T-helper 1 cell (primary cell): ENCODE measurements at regions not wholly inside any gene's neighbourhood (a gene's known extent, or its start where the extent isn't known, plus 50 kb on each side); places are given as distances from the start of the nearest gene placed in this dataset.
"Not testable (repeated sequence)": the region's sequence is repeated elsewhere in the genome, so short reads cannot be mapped to it uniquely, and the experiment has no call there.

Experiments used
- DNase-seq, 5 donors: peaks; one replicate each; pipeline ENCODE4 v3.0.0-alpha.2; 2012 to 2020

- DNase-seq = no peak
Measured at GRCh38 chr1:214143006-214143992, 137.7 kb upstream of the SMYD2 start.

DNA sequence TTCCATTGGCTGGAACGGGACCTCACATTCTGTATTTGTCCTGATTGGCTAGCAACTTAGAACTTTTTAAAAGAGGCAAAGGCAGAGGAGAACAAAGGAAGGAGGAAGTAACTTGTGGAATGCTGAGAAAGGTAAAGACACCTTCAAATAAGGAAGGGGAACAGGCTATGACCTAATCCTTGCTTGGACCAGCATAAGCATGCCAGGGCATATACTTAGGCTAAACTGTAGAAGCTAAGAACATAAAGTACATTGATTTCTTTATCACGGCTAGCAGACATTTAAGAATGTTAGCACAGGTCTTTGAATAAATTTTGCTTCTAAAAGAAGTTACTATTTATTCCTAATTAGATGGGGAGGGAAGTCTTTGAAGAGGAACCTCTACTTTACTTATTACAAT is 136.4 kb upstream of the SMYD2 start:
- not testable (repeated sequence) for DNase-seq

DNA sequence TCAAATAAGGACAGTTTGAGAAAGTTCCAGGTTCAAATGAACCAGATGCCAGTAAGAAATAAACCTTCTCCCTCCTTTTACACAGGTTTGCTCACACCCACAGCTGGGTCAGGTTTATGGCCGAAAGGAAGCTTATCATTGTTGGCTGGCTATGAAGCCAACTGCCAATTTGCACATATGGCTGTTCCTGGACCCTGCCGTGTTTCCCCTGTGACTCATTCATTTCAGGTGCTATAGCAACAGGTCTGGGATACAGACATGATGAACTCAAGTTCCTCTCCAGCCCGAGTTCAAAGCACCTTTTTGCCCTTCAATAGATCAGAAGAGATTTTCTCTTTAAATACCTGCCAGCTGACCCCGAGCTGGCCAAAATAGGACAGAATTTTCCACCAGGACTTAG is 134.4 kb upstream of the SMYD2 start:
- DNase-seq = no peak

GRCh38 chr1:214154596-214155292 is 126.2 kb upstream of the SMYD2 start:
- DNase-seq = no peak

GRCh38 chr1:214155987-214156625 is 124.9 kb upstream of the SMYD2 start:
- no peak for DNase-seq

GRCh38 chr1:214164173-214164572 is 116.8 kb upstream of the SMYD2 start:
- DNase-seq = no peak

GRCh38 chr1:214165850-214166374 is 115.0 kb upstream of the SMYD2 start:
- DNase-seq = no peak

GRCh38 chr1:214174508-214175199 is 106.3 kb upstream of the SMYD2 start:
- DNase-seq = no peak

GRCh38 chr1:214178102-214178501 is 102.9 kb upstream of the SMYD2 start:
- no peak for DNase-seq

- no peak for DNase-seq
Measured at GRCh38 chr1:214184992-214185391, 96.0 kb upstream of the SMYD2 start.

DNA sequence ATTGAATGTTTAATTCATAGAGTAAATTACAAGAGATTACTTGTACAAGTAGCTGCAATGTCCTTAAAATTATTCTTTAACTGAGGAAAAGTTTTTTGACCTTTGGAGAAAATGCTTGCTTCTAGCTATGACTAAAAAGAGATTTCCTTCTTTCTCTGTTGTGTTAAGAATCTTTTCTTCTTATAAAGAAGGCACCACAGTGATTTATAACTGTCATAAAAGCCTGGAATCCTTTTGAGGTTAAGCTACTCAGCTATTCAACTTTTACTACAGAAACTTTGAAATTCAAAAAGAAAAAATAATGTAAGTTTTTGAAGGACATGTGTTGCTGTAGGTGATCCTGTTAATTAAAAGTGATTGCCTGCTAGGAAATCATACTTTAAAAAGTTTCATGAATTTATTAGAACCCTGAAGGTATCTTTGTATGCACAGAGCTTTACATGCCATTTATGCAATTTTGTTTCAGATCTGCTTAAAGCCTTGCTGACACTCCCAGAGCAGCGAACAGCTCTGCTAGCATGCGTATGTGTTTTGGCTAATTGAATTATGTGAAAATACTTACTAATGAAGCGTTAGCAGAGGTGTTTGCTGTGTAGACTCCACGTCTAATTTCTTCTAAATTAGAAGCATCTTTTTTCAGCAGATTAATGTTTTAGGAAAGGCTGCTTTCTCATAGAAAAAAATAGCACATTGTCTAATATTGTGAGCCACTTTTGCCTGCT is 94.7 kb upstream of the SMYD2 start:
- no peak for DNase-seq

GRCh38 chr1:214187121-214187900 is 93.6 kb upstream of the SMYD2 start:
- DNase-seq = no peak

DNA sequence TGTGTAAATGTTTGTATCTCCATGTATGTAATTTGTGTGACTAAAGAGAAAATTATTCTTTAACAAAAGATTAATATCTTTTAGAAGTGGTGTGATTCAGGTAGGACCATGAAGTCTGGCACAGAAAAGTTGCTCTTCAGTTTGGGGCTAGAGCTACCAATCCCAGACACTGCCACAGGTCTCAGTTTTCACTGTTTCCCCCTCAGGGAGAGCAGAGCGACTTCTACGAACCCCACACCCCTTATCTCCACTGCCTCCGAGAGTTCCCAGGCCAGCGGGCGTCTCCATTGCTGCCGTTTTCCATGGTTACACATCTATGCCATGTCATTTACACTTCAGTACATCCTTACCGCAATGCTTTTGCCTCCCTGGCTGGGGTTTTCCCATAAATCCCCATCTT is 93.0 kb upstream of the SMYD2 start:
- DNase-seq = no peak

GRCh38 chr1:214188835-214189234 is 92.1 kb upstream of the SMYD2 start:
- DNase-seq = no peak

DNA sequence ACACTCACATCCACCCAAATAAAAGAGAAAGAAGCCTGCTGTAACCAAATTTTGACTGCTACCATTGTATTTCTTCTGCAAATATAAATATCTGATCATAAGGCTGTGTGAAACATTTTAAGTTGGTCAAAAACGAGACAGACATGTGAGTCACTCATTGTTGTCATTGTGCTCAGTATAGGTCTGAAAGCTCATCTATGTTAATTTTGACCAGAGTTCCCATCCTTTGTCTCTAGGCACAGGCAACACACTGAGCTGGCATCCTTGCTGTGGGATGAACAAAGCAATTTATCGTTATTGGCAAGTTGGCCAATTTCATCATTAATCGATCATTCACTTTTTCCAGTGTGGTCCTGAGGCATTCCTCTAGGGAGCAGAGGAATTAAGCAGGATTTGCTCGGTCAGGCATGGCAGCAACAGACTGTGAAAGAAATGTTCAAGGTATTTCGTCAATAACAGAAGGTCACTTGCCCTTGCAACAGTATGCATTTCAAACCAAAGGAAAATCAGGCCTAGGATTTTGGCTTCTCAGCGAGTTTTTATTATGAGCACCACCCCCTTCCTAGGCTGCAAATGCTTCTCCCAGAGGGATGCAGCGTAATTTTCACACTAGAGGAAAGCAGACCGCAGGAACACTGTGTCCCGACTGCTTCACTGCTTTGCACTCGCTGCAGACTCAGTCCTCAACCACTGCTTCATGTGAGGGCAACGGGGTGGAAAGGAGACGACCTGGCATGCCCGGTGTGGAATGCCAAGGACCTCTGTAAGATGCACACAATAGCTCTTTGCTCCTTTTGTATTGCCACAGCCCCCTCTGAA is 87.9 kb upstream of the SMYD2 start:
- no peak for DNase-seq

DNA sequence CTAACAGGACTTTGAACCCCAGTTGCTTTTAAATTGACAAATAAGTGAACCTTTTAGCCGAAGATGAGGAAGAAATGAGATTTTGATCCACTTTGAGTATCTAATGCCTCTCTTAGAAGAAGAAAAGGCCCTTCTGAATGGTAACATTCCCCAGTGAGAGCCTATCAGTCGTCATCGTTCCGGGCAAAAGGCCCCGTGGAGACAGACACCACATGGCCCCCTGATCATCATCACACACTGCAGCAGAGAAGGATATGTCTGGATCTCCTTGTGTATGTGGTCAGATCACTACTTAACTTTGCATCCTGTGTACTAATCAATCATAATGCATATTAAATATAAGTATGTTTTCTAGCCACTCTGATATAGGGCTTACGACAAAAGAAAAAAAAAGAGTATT is 87.3 kb upstream of the SMYD2 start:
- DNase-seq = no peak

DNA sequence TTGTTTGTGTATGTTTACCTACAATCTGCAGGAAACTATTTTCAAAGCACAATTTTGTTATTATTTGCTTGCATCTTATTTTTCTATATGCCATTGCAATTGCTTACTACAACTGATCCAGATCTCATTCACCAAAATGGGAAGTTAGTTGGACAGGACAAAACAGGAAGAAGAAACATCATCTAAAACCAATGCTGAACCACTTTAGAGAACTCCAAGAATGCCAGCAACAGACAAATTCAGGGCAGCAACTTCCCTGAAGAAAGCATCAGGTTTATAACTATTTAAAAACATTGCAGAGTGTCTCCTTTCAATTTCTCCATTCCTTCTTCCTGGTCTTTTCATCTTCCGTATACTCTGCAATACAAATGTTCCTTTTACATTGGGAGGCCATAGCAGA is 82.4 kb upstream of the SMYD2 start:
- DNase-seq = no peak

DNA sequence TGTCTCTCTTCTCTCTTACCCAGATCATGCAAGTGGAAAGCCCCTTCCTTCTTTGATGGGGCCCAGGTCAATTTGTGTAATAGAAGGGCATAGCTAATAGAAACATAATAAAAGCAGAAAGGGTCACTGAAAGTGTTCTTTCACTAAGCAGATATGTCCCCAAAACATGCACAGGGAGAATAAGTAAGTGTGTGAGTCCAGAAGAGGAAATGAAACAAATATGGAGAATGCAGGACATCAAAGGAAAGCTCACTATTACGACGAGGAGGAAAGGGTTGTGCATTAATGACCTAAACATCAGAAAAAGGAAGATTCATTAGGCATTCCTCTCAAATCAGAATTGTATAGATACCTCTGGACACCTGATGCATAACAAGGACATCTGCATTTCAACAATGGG is 81.4 kb upstream of the SMYD2 start:
- no peak for DNase-seq

DNA sequence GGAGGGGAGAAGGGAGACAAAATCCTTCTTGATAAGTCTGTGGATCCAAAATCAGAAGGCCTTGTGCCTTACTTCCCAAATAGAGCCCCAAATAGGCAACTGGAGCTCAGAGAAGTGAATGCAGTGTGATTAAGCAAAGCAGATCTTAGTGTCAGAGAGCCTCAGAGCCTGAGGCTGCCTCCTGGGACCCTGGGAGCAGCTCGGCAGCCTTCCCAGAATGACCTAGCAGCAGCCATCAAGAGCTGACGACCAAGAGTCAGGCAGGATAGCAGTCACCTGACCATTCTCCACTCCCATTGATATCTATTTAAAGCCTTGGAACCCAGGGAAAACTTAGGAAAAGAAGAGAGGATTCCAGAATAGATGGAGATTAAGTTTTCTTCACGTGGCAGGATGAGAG is 78.0 kb upstream of the SMYD2 start:
- no peak for DNase-seq

GRCh38 chr1:214205053-214205452 is 75.9 kb upstream of the SMYD2 start:
- DNase-seq = no peak
